ENCODE measurements at regions not wholly inside any gene's neighbourhood (a gene's known extent, or its start where the extent isn't known, plus 50 kb on each side); places are given as distances from the start of the nearest gene placed in this dataset.

DNA sequence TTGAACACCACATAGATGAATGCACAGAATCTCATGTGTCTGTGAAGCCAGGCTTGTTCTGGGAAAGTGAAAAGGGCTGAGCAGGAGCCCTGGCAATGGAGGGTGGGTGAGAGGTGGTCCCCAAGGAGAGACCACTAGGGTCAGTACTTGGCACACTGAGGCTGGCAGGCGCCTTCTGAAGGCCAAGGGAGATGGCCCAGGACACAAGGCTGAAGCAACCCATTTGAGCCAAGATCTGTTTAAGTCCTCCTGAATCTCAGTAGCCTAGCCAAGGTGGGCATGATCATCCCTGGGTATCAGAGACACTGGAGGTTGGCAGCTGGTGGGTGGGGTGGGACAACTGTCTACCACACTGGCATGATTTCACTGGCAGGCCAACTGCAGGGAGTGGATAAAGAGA lies 1741.2 kb downstream of the TP53TG3F start:
- no peak overlapping the region for H4K91ac ChIP-seq (ENCODE audit: insufficient read length, low read depth, low read length)
- no peak overlapping the region for H2AK5ac ChIP-seq (ENCODE audit: insufficient read length, low read length)
- Mint-ChIP-seq H3K4me3 (no peak overlapping the region), H3K27ac (no peak overlapping the region), H3K36me3 (ENCODE audit: insufficient read depth in 1 of 3, low read depth in 3 of 3) (peaks cover 12 to 21% (median 17%) of the 10 kb centered on the region in 3 experiments), H3K4me1 (no peaks in the 10 kb centered on the region), H3K27me3 (ENCODE audit: low read depth) (peaks cover 10% of the 10 kb centered on the region), H3K9me3 (peaks cover 92 to 96% of the 10 kb centered on the region in 2 experiments)
- no peak overlapping the region for H2BK120ac ChIP-seq (ENCODE audit: low read depth, low read length, poor library complexity, severe bottlenecking)
- no peak overlapping the region for H3K23ac ChIP-seq (ENCODE audit: insufficient read length, low read depth, low read length)
- no peaks in the 10 kb centered on the region for H3K79me1 ChIP-seq (ENCODE audit: insufficient read depth, low read depth, low read length, poor library complexity, severe bottlenecking)
- no peak overlapping the region for H2BK15ac ChIP-seq (ENCODE audit: low read depth, low read length)
- H3K4me2 ChIP-seq (ENCODE audit: insufficient read depth, insufficient read length, low read length) = no peak overlapping the region
- H3K9ac ChIP-seq (ENCODE audit: extremely low read depth, insufficient read length, low read length) = no peak overlapping the region
- H3K4ac ChIP-seq (ENCODE audit: low read depth, low read length) = no peak overlapping the region
- H2AFZ ChIP-seq (ENCODE audit: low read length) = no peak overlapping the region
- no peaks in the 10 kb centered on the region for H3K23me2 ChIP-seq (ENCODE audit: insufficient read length, low read depth, low read length, poor library complexity, severe bottlenecking)
- H3K27me3 ChIP-seq (ENCODE audit: insufficient read depth, low read length) = no peaks in the 10 kb centered on the region
- no CpG with 5 or more reads among the region's 1 CpG for WGBS (ENCODE audit: extremely low coverage, insufficient read length, low lambda C conversion rate)
- H3K14ac ChIP-seq (ENCODE audit: insufficient read depth, low read length) = no peak overlapping the region
- H4K8ac ChIP-seq (replicated peaks; ENCODE audit: insufficient read length, low read depth, low read length) = no peak overlapping the region
- H2BK12ac ChIP-seq (ENCODE audit: insufficient read length, low read depth, low read length) = no peak overlapping the region
- H2BK5ac ChIP-seq (ENCODE audit: insufficient read length, low read length) = no peak overlapping the region
- H3K18ac ChIP-seq (ENCODE audit: insufficient read length, low read depth, low read length) = no peak overlapping the region
- no peaks in the 10 kb centered on the region for H3K79me2 ChIP-seq (ENCODE audit: insufficient read depth, low read length)
- H4K20me1 ChIP-seq (ENCODE audit: control insufficient read depth, insufficient read depth, insufficient read length) = no peaks in the 10 kb centered on the region
- no peak overlapping the region for H3K27ac ChIP-seq (ENCODE audit: insufficient read length, low read depth, low read length)
- TF ChIP-seq, protein P1, sequence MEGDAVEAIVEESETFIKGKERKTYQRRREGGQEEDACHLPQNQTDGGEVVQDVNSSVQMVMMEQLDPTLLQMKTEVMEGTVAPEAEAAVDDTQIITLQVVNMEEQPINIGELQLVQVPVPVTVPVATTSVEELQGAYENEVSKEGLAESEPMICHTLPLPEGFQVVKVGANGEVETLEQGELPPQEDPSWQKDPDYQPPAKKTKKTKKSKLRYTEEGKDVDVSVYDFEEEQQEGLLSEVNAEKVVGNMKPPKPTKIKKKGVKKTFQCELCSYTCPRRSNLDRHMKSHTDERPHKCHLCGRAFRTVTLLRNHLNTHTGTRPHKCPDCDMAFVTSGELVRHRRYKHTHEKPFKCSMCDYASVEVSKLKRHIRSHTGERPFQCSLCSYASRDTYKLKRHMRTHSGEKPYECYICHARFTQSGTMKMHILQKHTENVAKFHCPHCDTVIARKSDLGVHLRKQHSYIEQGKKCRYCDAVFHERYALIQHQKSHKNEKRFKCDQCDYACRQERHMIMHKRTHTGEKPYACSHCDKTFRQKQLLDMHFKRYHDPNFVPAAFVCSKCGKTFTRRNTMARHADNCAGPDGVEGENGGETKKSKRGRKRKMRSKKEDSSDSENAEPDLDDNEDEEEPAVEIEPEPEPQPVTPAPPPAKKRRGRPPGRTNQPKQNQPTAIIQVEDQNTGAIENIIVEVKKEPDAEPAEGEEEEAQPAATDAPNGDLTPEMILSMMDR (conservative IDR thresholded peaks at IDR 0.05) = no peak
- H3K56ac ChIP-seq (ENCODE audit: insufficient read length, low read depth, low read length) = no peak overlapping the region
- no peak overlapping the region for H4K5ac ChIP-seq (ENCODE audit: insufficient read length, low read depth, low read length)
- DNase-seq = no peak
- H2BK20ac ChIP-seq (ENCODE audit: low read depth, low read length, poor library complexity, severe bottlenecking) = no peak overlapping the region
- H3K4me1 ChIP-seq (ENCODE audit: insufficient read depth, low read length) = no peaks in the 10 kb centered on the region
- H3K9me3 ChIP-seq (ENCODE audit: control insufficient read depth, low read depth, low read length) = peaks cover 87% of the 10 kb centered on the region
- H3T11ph ChIP-seq (ENCODE audit: low read length) = no peak overlapping the region

Data from H9 (cell line).